ENCODE measurements at regions not wholly inside any gene's neighbourhood (a gene's known extent, or its start where the extent isn't known, plus 50 kb on each side); places are given as distances from the start of the nearest gene placed in this dataset.

DNA sequence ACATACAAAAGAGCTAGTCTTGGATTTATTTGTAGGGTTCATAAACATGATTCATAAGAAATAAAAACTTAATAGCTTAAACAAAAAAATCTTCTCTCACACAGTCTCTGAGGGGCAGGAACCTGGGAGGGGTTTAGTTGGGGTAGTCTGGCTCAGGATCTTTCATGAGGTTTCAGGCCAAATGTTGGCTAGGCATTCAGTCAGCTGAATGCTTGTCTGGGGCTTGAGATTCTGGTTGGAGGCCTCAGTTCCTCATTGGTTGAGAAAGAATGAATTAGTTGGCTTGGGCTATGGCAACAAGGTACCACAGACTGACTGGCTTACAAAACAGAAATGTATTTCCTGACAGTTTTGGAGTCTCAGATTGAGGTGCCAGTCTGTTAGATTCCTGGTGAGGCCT lies 74.3 kb downstream of the ANKRD7 start:
- H3K36me3 ChIP-seq = no peaks in the 10 kb centered on the region
- H3K27me3 ChIP-seq = no peaks in the 10 kb centered on the region
- no peak overlapping the region for H3K27ac ChIP-seq
- no peak for DNase-seq
- H3K4me1 ChIP-seq = no peaks in the 10 kb centered on the region
- H3K4me3 ChIP-seq = no peak overlapping the region
- no peaks in the 10 kb centered on the region for H3K9me3 ChIP-seq (replicated peaks)

DNA sequence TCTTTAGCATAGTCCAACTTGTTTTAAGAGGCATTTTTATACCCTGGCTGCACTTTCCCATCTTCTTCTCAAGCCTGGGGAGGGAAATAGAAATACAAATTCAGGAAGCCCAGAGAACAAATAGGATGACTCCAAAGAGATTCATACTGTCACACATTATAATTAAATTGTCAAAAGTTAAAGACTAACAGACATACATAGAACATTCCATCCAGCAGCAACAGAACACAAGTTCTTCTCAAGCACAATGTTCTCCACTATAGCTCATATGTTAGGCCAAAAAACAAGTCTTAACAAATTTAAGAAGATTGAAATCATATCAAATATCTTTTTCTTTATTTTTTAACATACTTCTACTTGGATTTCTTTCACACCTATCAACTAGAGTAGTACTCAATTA lies 75.7 kb downstream of the ANKRD7 start:
- H3K9me3 ChIP-seq (replicated peaks) = no peaks in the 10 kb centered on the region
- no peak for DNase-seq
- no peak overlapping the region for H3K27ac ChIP-seq
- H3K36me3 ChIP-seq = no peaks in the 10 kb centered on the region
- H3K4me3 ChIP-seq = no peak overlapping the region
- no peaks in the 10 kb centered on the region for H3K4me1 ChIP-seq
- no peaks in the 10 kb centered on the region for H3K27me3 ChIP-seq

DNA sequence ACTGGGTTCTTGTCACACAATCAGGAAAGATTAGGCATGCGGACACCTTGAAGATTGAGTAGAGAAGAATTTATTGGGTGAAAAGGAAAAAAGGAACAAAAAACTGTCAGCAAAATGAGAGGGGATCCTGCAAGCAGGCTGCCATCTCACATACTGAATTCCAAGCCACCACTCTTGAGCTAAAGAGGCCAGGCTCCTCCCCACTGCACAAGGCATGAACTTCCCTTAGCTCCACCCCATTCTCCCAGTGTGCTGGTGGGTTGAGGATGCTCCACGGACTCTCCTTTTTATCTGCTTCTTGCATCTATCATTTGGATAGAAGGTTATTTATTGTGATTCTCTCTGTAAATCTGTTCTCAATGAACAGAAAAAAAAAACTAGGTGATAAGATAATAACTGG lies 79.6 kb downstream of the ANKRD7 start:
- Histone ChIP-seq H3K4me1 (no peaks in the 10 kb centered on the region), H3K4me3 (no peak overlapping the region), H3K36me3 (no peaks in the 10 kb centered on the region), H3K27me3 (no peaks in the 10 kb centered on the region), H3K9me3 (replicated peaks) (no peaks in the 10 kb centered on the region), H3K27ac (no peak overlapping the region)
- DNase-seq = peak in 1 of 2 experiments; percentile 6

DNA sequence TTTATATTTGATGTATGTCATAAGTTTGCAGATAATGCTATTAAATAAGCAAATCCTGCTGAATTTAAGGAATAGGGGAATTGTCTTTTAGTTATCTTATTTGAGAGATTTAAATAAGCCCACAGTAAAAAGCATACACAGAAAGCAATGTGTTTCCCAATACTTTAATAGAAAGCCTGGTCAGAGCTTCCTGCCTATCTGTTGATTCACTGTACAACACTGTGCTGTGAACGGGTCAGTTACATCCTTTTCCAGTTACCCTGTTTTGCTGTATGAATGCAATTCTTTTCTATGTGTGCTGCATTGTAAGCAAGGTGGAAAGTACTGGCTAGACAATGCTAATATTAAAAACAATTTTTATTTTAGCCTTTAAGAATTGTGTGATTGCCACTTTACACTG lies 81.2 kb downstream of the ANKRD7 start:
- no peaks in the 10 kb centered on the region for H3K36me3 ChIP-seq
- H3K9me3 ChIP-seq (replicated peaks) = no peaks in the 10 kb centered on the region
- no peak overlapping the region for H3K4me3 ChIP-seq
- H3K4me1 ChIP-seq = no peaks in the 10 kb centered on the region
- no peak overlapping the region for H3K27ac ChIP-seq
- H3K27me3 ChIP-seq = no peaks in the 10 kb centered on the region
- DNase-seq = no peak

DNA sequence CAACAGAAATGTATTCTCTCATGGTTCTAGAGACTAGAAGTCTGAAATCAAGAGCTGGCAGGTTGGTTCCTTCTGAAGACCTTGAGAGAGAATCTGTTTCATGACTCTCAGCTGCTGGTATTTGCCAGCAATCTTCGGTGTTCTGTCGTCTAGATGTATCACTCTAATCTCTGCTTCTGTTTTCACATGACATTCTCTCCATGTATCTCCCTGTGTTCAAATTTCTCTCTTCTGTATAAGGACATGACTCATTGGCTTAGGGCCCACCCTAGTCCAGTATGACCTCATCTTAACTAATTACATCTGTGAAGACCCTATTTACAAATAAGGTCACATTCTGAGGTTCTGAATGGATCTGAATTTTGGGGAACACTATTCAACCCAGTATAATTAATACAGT lies 82.3 kb downstream of the ANKRD7 start:
- no peak for DNase-seq
- Histone ChIP-seq H3K36me3 (no peaks in the 10 kb centered on the region), H3K27ac (no peak overlapping the region)

DNA sequence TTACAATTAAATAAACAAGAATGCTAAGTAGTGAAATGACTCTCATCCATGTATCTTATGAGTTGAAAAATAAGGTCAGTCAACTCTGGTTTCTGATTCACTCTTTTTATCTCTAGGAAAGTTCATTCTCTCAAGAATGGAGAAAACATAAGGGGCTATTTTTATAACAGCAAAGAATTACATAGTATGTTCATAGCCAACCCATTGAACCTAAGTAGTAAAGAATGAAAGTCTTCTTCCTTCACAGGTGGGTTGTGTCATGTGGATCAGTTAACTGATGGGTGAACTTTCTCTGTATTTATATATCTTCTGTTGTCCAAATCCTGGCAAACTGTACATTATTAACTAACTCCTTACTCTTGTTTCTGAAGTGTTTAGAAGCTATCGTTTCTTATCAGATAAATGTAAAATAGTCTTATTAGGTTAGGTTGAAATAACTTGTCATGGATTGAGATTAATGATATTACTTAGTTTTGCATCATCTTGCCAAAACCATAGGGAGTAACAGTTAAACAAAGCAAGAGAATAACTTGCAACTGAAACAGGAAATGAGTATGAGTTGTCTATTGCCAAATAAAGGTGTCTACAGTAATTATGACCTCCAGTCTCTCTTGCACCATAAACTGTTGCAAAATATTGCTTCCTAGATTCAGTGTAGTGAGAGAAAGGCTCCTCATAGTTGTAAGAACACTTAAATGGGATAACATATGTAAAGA lies 86.8 kb downstream of the ANKRD7 start:
- H3K27ac ChIP-seq = no peak overlapping the region
- H3K4me3 ChIP-seq = no peak overlapping the region
- DNase-seq = no peak
- no peaks in the 10 kb centered on the region for H3K9me3 ChIP-seq (replicated peaks)
- no peaks in the 10 kb centered on the region for H3K36me3 ChIP-seq
- H3K4me1 ChIP-seq = no peaks in the 10 kb centered on the region
- no peaks in the 10 kb centered on the region for H3K27me3 ChIP-seq

More for the DNA sequence above, 82.3 kb downstream of the ANKRD7 start:
- no peaks in the 10 kb centered on the region for H3K27me3 ChIP-seq
- H3K4me1 ChIP-seq = no peaks in the 10 kb centered on the region
- H3K4me3 ChIP-seq = no peak overlapping the region
- no peaks in the 10 kb centered on the region for H3K9me3 ChIP-seq (replicated peaks)

DNA sequence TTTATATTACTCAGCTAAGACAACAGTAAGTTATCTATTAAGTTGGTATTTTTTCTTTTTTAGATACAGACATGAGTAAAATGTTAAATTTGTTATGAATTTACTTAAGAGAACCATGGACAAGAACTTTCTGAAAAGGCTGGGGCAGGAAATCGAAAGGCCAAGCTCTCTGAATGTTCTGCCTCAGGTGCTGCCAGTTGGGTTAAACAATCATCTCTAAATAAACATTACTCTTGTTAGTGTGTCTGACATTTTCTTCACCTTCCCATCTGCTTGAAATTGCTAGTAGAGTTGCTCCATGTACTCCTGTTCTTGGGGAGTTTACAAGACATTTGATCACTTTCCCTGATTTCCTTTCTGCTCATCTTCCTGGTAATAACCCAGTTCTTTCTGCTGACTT lies 87.5 kb downstream of the ANKRD7 start:
- Histone ChIP-seq H3K4me3 (no peak overlapping the region), H3K27ac (no peak overlapping the region), H3K9me3 (replicated peaks) (no peaks in the 10 kb centered on the region), H3K4me1 (no peaks in the 10 kb centered on the region), H3K36me3 (no peaks in the 10 kb centered on the region), H3K27me3 (no peaks in the 10 kb centered on the region)
- DNase-seq = no peak

DNA sequence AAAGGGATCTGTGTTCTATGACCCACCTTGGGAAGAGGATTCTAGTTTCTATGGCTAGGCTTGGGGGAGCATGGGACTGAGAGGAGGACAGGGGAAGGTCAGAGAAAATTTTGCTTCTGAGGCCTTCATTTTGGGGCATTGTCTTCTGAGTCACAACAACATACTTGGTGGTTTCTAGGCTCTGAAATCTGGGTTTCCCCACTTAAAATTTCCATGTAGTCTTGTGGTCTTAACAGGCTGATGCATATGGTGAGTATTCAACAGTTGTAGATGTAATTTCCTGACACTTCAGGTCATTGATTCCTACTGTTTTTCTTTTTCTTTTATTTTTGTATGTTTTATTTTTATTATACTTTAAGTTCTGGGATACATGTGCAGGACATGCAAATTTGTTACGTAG lies 88.5 kb downstream of the ANKRD7 start:
- H3K4me3 ChIP-seq = no peak overlapping the region
- no peaks in the 10 kb centered on the region for H3K36me3 ChIP-seq

DNA sequence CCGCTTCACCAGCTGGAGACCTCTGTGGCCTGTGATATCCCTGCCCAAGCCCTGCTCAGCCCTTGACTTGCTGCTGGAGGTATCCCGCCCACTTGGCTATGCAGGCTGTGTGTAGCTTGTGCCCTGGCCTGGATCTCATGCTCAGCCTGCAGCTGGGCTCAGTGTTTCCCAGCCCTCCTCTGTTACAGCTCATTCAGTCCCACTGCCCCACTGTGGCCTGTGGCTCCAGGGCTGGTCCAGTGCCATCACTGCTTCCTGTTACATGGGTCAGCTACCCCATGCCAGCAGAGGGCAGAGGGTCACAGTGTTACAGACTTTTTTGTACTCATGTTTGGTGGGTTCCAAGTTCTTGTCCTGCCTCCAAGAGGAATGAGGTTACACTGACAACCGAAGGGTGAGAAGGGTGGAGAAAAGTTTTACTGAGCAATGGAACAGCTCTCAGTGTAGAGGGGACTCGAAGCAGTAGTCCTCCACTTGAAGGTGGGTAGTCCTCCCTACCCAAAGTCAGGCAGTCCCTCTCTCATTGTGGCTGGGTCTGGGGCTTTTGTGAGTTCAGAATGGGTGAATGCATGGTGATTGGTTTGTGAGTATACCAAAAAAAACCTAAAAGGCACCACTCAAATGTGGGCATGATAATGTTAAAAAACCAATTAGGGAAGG lies 100.4 kb downstream of the ANKRD7 start:
- DNase-seq = no peak

More for the DNA sequence above, 88.5 kb downstream of the ANKRD7 start:
- H3K27ac ChIP-seq = no peak overlapping the region
- no peaks in the 10 kb centered on the region for H3K9me3 ChIP-seq (replicated peaks)
- no peaks in the 10 kb centered on the region for H3K4me1 ChIP-seq
- no peaks in the 10 kb centered on the region for H3K27me3 ChIP-seq
- no peak for DNase-seq

DNA sequence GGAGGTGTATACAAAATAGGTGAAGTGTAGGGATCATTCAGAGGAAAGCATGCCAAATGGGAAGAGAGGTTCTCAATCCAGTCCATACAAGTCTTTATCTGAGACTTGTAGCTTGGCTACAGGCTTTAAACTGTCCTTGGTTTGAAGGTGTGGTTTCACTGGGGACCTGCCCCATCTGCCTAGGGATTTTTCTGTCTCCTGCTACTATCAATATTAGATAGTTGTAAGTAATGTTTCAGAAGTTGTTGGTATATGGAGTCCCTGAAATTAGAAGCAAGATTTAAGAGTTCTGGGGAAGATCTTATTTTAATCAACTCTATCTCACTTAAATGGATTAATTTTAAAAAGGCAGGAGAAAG lies 100.9 kb downstream of the ANKRD7 start:
- DNase-seq = no peak
- H3K36me3 ChIP-seq = no peaks in the 10 kb centered on the region

More for the DNA sequence above, 100.4 kb downstream of the ANKRD7 start:
- Histone ChIP-seq H3K4me1 (no peaks in the 10 kb centered on the region), H3K9me3 (replicated peaks) (no peaks in the 10 kb centered on the region), H3K4me3 (no peak overlapping the region), H3K27me3 (no peaks in the 10 kb centered on the region), H3K27ac (no peak overlapping the region), H3K36me3 (no peaks in the 10 kb centered on the region)

DNA sequence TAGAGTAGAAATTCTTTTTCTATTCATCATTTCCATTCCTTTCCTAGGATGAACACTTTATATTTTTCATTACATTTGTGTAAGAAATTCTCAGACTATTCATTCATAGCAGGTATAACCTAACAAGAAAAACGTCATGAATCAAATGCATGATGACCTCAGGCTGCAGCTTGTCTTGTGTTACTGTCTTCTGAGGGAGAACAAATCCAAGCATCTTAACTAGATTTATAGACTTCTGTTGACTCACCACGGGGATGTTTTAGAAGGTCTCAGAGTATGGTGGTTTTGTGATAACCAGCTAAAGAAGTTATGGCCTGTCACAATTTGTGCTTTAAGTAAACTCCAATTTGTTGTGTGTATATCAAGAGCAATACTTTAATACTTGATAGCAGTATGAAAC lies 102.7 kb downstream of the ANKRD7 start:
- Histone ChIP-seq H3K27ac (no peak overlapping the region), H3K27me3 (no peaks in the 10 kb centered on the region), H3K4me1 (no peaks in the 10 kb centered on the region), H3K9me3 (replicated peaks) (no peaks in the 10 kb centered on the region), H3K4me3 (no peak overlapping the region), H3K36me3 (no peaks in the 10 kb centered on the region)
- DNase-seq = no peak

More for the DNA sequence above, 100.9 kb downstream of the ANKRD7 start:
- H3K27me3 ChIP-seq = no peaks in the 10 kb centered on the region
- no peaks in the 10 kb centered on the region for H3K9me3 ChIP-seq (replicated peaks)
- H3K4me3 ChIP-seq = no peak overlapping the region
- no peak overlapping the region for H3K27ac ChIP-seq
- H3K4me1 ChIP-seq = no peaks in the 10 kb centered on the region

DNA sequence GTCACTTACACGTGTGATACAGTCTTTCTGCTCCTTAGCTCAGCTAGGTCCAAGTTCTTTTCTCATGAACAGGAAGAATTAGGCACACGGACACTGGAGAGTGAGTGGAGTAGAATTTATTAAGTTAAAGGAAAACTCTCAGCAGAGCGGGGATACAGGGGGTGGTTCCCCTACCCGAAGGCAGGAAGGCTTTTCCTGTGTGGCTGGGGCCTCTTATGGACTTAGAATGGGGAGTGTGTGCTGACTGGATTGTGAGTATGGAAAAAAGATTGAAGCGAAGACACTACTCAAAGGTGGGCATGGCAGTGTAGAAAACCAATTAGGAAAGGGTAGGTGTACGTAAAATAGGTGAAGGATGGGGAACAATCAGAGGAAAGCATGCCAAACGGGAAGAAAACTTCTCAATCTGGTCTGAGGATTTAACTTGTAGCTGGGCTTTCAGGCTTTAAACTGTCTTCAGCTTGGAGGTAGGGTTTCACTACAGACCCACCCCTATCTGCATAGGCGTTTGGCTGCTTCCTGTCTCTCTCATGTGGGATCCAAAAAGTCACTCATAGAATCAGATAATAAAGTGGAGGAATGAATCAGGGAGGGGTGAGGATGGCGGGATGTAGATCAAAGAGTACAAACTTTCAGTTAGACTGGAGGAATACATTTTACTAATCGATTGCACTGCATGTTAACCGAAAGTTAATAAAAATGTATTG lies 104.2 kb downstream of the ANKRD7 start:
- no peak for DNase-seq
- no peak overlapping the region for H3K27ac ChIP-seq
- H3K27me3 ChIP-seq = no peaks in the 10 kb centered on the region
- H3K4me3 ChIP-seq = no peak overlapping the region
- no peaks in the 10 kb centered on the region for H3K36me3 ChIP-seq
- no peaks in the 10 kb centered on the region for H3K4me1 ChIP-seq
- no peaks in the 10 kb centered on the region for H3K9me3 ChIP-seq (replicated peaks)

DNA sequence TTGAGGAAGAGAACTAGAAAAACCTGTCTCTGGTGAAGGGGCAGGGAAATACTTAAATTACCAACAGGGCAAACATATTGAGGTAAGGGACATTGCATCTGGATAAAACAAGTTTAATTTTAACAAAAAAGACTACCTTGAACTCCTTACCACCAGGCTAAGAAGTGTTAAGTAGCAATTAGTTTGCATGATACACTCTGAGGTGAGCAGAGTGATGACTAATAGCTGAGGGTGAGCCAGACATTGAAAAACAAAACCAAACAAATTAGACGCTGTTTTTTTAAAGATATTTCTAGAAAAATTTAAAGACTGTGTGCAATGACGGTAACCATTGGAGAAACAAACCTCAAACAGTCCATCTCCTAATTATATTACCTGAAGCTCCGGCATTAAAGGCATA lies 105.9 kb downstream of the ANKRD7 start:
- Histone ChIP-seq H3K4me1 (no peaks in the 10 kb centered on the region), H3K36me3 (no peaks in the 10 kb centered on the region), H3K9me3 (replicated peaks) (no peaks in the 10 kb centered on the region), H3K4me3 (no peak overlapping the region), H3K27ac (no peak overlapping the region), H3K27me3 (no peaks in the 10 kb centered on the region)
- DNase-seq = no peak

DNA sequence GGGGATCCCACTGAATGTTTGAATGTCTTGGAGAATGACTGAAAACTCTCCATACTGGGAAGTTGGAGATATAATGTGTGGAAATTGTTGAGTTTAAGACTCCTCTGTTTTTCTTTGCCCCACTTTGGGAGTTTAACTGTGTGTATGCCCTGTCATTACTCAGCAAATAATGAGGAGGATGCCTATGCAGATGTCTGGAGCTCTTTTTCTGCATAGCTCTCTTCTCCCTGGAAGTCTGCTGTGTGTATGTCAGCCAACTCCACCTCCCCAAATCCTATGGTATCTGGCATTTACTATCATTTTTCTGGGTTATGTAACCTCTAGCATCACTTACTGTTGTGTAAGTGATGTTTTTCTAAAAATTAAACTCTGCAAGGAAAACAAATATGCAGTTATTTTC lies 122.2 kb downstream of the ANKRD7 start:
- H3K36me3 ChIP-seq = no peaks in the 10 kb centered on the region
- no peak overlapping the region for H3K4me3 ChIP-seq
- H3K27me3 ChIP-seq = no peaks in the 10 kb centered on the region
- no peaks in the 10 kb centered on the region for H3K4me1 ChIP-seq
- DNase-seq = no peak
- no peaks in the 10 kb centered on the region for H3K9me3 ChIP-seq (replicated peaks)
- no peak overlapping the region for H3K27ac ChIP-seq

DNA sequence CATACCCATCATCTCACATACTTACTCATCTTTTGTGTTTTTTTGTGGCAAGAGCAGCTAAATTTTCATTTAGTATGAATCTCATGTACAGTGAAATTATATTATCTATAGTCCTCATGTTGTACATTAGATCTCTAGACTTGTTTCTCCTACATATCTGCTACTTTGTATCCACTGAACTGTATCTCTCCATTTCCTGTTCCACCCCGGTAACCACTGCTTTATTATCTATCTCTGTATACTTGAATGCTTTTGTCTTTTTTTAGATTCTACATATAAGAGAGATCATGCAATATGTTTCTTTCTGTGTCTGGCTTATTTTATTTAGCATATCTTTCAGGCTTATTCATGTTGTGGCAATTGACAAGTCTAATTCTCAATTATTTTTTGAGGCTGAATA lies 125.1 kb downstream of the ANKRD7 start:
- Histone ChIP-seq H3K36me3 (no peaks in the 10 kb centered on the region), H3K4me1 (no peaks in the 10 kb centered on the region), H3K4me3 (no peak overlapping the region), H3K27me3 (no peaks in the 10 kb centered on the region), H3K9me3 (replicated peaks) (no peaks in the 10 kb centered on the region), H3K27ac (no peak overlapping the region)
- no peak for DNase-seq
